Mammary epithelial cell (primary cell): ENCODE measurements at regions not wholly inside any gene's neighbourhood (a gene's known extent, or its start where the extent isn't known, plus 50 kb on each side); places are given as distances from the start of the nearest gene placed in this dataset.

Source experiments
- EZH2 ChIP-seq: IDR thresholded peaks from 2 replicates; pipeline ENCODE4 v1.6.1; 2012; ENCODE audit warnings: low read length, inconsistent platforms, borderline replicate concordance
- TF ChIP-seq, protein P1 (sequence below), 2 donors: IDR thresholded peaks in 1 of 2; conservative IDR thresholded peaks in 1 of 2; 2 replicates each; pipeline ENCODE4 v1.5.1; 2011 to 2012; ENCODE audit warnings: inconsistent platforms in 2 of 2, low read length in 2 of 2, mild to moderate bottlenecking in 2 of 2, control low read depth in 1 of 2, low read depth in 1 of 2; ENCODE audit not compliant: insufficient read depth in 1 of 2; ENCODE audit errors: extremely low read depth in 1 of 2

DNA sequence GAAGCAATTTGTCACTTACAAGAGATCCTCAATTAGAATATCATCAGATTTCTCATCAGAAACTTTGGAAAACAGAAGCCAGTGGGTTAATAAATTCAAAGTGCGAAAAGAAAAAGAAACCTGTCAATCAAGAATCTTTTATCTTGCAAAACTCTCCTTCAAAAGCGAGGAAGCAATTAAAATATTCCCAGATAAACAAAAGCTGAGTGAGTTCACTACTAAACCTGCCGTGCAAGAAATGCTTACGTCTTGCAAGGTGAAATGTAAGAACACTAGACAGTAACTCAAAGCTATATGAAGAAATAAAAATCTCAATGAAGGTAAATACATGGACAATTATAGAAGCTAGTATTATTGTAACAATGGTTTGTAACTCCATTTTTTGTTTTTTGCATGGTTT is 62.8 kb upstream of the IL33 start:
- TF ChIP-seq EZH2, result no peak
- TF ChIP-seq, protein P1, sequence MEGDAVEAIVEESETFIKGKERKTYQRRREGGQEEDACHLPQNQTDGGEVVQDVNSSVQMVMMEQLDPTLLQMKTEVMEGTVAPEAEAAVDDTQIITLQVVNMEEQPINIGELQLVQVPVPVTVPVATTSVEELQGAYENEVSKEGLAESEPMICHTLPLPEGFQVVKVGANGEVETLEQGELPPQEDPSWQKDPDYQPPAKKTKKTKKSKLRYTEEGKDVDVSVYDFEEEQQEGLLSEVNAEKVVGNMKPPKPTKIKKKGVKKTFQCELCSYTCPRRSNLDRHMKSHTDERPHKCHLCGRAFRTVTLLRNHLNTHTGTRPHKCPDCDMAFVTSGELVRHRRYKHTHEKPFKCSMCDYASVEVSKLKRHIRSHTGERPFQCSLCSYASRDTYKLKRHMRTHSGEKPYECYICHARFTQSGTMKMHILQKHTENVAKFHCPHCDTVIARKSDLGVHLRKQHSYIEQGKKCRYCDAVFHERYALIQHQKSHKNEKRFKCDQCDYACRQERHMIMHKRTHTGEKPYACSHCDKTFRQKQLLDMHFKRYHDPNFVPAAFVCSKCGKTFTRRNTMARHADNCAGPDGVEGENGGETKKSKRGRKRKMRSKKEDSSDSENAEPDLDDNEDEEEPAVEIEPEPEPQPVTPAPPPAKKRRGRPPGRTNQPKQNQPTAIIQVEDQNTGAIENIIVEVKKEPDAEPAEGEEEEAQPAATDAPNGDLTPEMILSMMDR (conservative IDR thresholded peaks at IDR 0.05 in 1 of 2, IDR thresholded peaks at IDR 0.05 in 1 of 2; ENCODE audit: extremely low read depth in 1 of 2, insufficient read depth in 1 of 2, low read depth in 1 of 2, low read length in 2 of 2), result no peak
